Lung (tissue), 11 donors: ENCODE measurements at regions not wholly inside any gene's neighbourhood (a gene's known extent, or its start where the extent isn't known, plus 50 kb on each side); places are given as distances from the start of the nearest gene placed in this dataset.

Experiments
- ATAC-seq: fragments of 200-7000 bp; cut with Tn5 transposase; one replicate; pipeline ENCODE4 v1.9.1; 2020; ENCODE audit warnings: moderate number of reproducible peaks; ENCODE audit not compliant: insufficient read depth, low FRiP score
- DNase-seq, 3 donors: peaks; one replicate each; pipeline ENCODE4 v3.0.0-alpha.2; 2013 to 2017
- H3K27ac ChIP-seq, 2 donors: one replicate each; pipeline ENCODE4 v1.5.1; 2013; ENCODE audit warnings: mild to moderate bottlenecking in 2 of 2, moderate library complexity in 2 of 2, control low read depth in 1 of 2, inconsistent platforms in 1 of 2, low read depth in 1 of 2, low read length in 1 of 2
- H3K27me3 ChIP-seq, 3 donors: one replicate each; pipeline ENCODE4 v1.5.1; 2013; ENCODE audit warnings: low read length in 2 of 3; ENCODE audit not compliant: control insufficient read depth in 3 of 3, insufficient read depth in 3 of 3
- H3K36me3 ChIP-seq, 4 donors: one replicate each; pipeline ENCODE4 v1.5.1; 2013; ENCODE audit warnings: low read length in 4 of 4, mild to moderate bottlenecking in 1 of 4, moderate library complexity in 1 of 4; ENCODE audit not compliant: control insufficient read depth in 4 of 4, insufficient read depth in 4 of 4
- H3K4me1 ChIP-seq, 5 donors: one replicate each; pipeline ENCODE4 v1.5.1; 2013; ENCODE audit warnings: low read length in 5 of 5, mild to moderate bottlenecking in 2 of 5, moderate library complexity in 1 of 5; ENCODE audit not compliant: control insufficient read depth in 5 of 5, insufficient read depth in 5 of 5
- H3K4me3 ChIP-seq: one replicate; pipeline ENCODE4 v1.5.1; 2013; ENCODE audit warnings: mild to moderate bottlenecking, control low read depth, moderate library complexity
- H3K9ac ChIP-seq, 2 donors: one replicate each; pipeline ENCODE4 v1.5.1; 2013; ENCODE audit warnings: low read length in 2 of 2, control low read depth in 1 of 2; ENCODE audit not compliant: insufficient read depth in 1 of 2
- H3K9me3 ChIP-seq, 4 donors: one replicate each; pipeline ENCODE4 v1.5.1; 2013; ENCODE audit warnings: low read length in 3 of 4, mild to moderate bottlenecking in 1 of 4, moderate library complexity in 1 of 4; ENCODE audit not compliant: control insufficient read depth in 4 of 4, insufficient read depth in 3 of 4
- CTCF ChIP-seq: IDR thresholded peaks from 2 replicates; pipeline ENCODE4 v1.5.1; 2012; ENCODE audit warnings: mild to moderate bottlenecking; ENCODE audit errors: control extremely low read depth, extremely low read depth
- WGBS, 2 donors: extraction: QIAGEN DNeasy Blood & Tissue Kit; methylation state at CpG; one replicate each; pipeline ENCODE4 v1.1.7; 2013; 5-methylcytosine and 5-hydroxymethylcytosine counted together
- donor health status: control.
- donor health status: control.
- donor health status: Bipolar disorder and iron deficiency.
- donor health status: healthy.
- donor health status: DM: yes; HTN: yes; CAD: no.

DNA sequence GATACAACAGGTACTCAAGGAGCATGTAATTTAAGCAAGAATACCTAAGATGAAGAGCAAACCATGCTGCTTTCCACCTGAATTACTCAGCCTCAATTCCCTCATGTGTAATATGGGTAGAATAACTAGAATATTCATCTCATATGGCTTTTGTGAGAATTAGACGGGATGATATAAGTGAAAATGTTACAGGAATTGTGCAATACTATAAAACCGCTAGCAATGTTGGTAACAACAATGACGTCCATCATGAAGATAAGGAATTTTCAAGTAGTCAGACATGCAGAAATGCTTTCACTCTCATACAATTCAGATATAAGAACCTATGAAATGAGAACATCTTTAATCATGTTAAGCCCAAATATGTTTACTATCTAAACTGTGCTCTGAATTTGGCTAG is 2106.6 kb upstream of the CELF4 start:
- no peak overlapping the region for H3K27ac ChIP-seq
- H3K36me3 ChIP-seq = no peaks in the 10 kb centered on the region
- TF ChIP-seq CTCF = no peak
- no peak overlapping the region for H3K4me3 ChIP-seq
- WGBS, 2 donors = 90 to 93% methylated on average over 3 of the region's 3 CpGs
- H3K9ac ChIP-seq = no peak overlapping the region
- H3K4me1 ChIP-seq = no peaks in the 10 kb centered on the region
- DNase-seq (peak in 1 of 3 donors; percentile 28), ATAC-seq (no peak)
- no peaks in the 10 kb centered on the region for H3K27me3 ChIP-seq
- H3K9me3 ChIP-seq = no peaks in the 10 kb centered on the region

DNA sequence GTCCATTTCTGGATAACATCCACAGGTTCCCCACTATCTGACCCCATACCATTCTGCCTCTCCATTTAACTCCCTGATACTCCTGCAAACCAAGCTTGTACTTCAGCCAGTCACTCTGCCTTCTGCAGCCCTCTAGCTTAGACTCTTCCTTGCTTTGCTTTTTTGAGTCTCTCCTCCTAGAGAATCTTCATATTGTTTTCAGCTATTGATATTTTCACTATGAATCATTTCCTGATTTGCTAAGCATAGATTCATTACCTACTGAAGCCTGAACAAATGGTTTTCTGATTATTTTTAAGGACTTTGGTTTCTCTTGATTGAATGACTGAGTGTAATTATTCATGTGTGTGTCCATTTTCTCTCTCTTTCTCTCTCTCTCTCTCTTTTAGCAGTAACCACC is 2102.3 kb upstream of the CELF4 start:
- ATAC-seq (no peak), DNase-seq (no peak)
- Histone ChIP-seq H3K36me3 (no peaks in the 10 kb centered on the region), H3K27me3 (no peaks in the 10 kb centered on the region), H3K4me3 (no peak overlapping the region), H3K4me1 (no peaks in the 10 kb centered on the region), H3K27ac (no peak overlapping the region), H3K9me3 (no peaks in the 10 kb centered on the region), H3K9ac (no peak overlapping the region)
- TF ChIP-seq CTCF = no peak

GRCh38 chr18:39666541-39666940 is 2100.9 kb upstream of the CELF4 start:
- no peak overlapping the region for H3K4me3 ChIP-seq
- no peak overlapping the region for H3K9ac ChIP-seq
- H3K27ac ChIP-seq = no peak overlapping the region
- no peak for TF ChIP-seq CTCF
- DNase-seq = peak in 2 of 3 donors; percentile 14 to 27
- WGBS, 2 donors = 54 to 87% methylated on average over 2 of the region's 2 CpGs
- no peak for ATAC-seq
- peaks cover 0 to 4% (median 0%) of the 10 kb centered on the region in 4 donors for H3K9me3 ChIP-seq
- peaks cover 0 to 1% (median 0%) of the 10 kb centered on the region in 5 donors for H3K4me1 ChIP-seq
- no peaks in the 10 kb centered on the region for H3K27me3 ChIP-seq
- no peaks in the 10 kb centered on the region for H3K36me3 ChIP-seq

DNA sequence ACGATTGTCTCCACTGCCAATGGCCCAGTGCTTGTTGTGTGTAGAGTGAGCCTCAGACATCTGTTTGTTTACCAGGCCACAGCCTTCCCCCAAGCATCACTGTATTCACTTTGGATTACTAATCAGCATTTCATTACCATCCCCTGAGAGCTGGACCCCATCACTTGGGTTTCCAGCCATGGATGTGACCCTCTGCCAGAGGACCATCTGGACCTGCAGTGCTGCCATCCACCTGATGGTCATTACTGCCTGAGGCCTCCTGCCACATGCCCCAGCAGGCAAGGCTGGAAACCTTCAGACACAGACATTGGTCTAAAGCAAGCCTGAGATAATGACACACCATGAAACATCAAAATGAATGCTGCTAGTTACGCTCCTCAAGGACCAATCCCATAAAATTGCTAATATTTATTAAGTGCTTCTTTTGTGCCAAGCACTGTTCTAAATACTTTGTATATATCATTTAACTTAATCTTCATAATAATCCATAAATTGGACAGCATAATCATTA is 2096.3 kb upstream of the CELF4 start:
- no peak overlapping the region for H3K4me3 ChIP-seq
- no peak overlapping the region for H3K9ac ChIP-seq
- no peak for DNase-seq
- no peaks in the 10 kb centered on the region for H3K27me3 ChIP-seq
- peaks cover 0 to 6% (median 0%) of the 10 kb centered on the region in 5 donors for H3K4me1 ChIP-seq
- no peaks in the 10 kb centered on the region for H3K36me3 ChIP-seq
- H3K27ac ChIP-seq = no peak overlapping the region
- 94 to 95% methylated on average over 2 of the region's 2 CpGs for WGBS, 2 donors
- no peak for TF ChIP-seq CTCF
- peaks cover 0 to 4% (median 0%) of the 10 kb centered on the region in 4 donors for H3K9me3 ChIP-seq
- no peak for ATAC-seq
